ENCODE measurements at regions not wholly inside any gene's neighbourhood (a gene's known extent, or its start where the extent isn't known, plus 50 kb on each side); places are given as distances from the start of the nearest gene placed in this dataset.

DNA sequence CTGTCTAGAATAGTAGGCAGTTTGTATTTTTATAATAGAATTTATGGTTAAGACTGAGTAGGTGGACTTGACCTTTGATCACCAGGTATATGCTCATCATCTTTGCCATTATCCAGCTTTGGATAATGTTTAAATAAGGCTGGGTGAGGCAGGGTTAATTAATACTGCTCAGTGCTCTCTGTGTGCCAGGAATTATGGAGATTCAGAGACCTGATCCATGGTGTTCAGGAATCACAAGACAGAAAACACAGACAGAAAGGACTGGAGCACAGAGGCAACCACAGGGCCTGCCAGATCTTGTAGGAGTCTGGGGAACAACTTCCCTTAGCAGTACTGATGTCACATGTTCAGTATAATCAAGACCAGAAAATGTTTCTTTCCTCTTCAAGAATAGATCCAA lies 186.3 kb upstream of the ADCY2 start:
- intact Hi-C loops (cut with micrococcal nuclease) (no loop called here), dilution Hi-C loops (cut with HindIII; ENCODE audit: low sequenced_read_pairs, unreplicated experiment) (no loop called here), in situ Hi-C loops (cut with MboI; ENCODE audit: low sequenced_read_pairs) (no loop called here)
- Histone ChIP-seq H2BK5ac (ENCODE audit: low read depth, low read length, poor library complexity, severe bottlenecking) (no peak overlapping the region), H4K8ac (ENCODE audit: low read depth in 2 of 2, low read length in 2 of 2) (no peak overlapping the region), H3K9me3 (ENCODE audit: control insufficient read depth, insufficient read depth, low read length) (peaks cover 31% of the 10 kb centered on the region), H3K14ac (replicated peaks; ENCODE audit: low read depth, low read length) (no peak overlapping the region), H3K9ac (ENCODE audit: low read depth, low read length) (no peak overlapping the region), H2BK120ac (ENCODE audit: low read depth, low read length) (no peak overlapping the region), H3K79me1 (ENCODE audit: low read depth in 1 of 2, low read length in 2 of 2) (no peaks in the 10 kb centered on the region), H3K27me3 (ENCODE audit: control insufficient read depth, insufficient read depth, low read length) (no peaks in the 10 kb centered on the region), H3K27ac (ENCODE audit: insufficient read depth, low read length) (no peak overlapping the region), H3K36me3 (ENCODE audit: control insufficient read depth, insufficient read depth, low read length) (no peaks in the 10 kb centered on the region), H3K4me2 (ENCODE audit: low read depth, low read length) (no peak overlapping the region), H3K9me1 (ENCODE audit: insufficient read depth, low read length) (no peaks in the 10 kb centered on the region), H3K4me1 (ENCODE audit: control insufficient read depth, insufficient read depth, low read length) (no peaks in the 10 kb centered on the region), H3K4ac (ENCODE audit: low read depth, low read length) (no peak overlapping the region), H3K23ac (ENCODE audit: low read depth, low read length) (no peak overlapping the region), H3K56ac (ENCODE audit: extremely low read depth, insufficient read depth, low read length) (no peak overlapping the region), H2BK15ac (ENCODE audit: low read depth, low read length) (no peak overlapping the region), H2AK5ac (ENCODE audit: low read depth, low read length) (no peak overlapping the region), H4K20me1 (ENCODE audit: insufficient read depth, low read length) (no peaks in the 10 kb centered on the region), H2BK20ac (ENCODE audit: low read depth, low read length) (no peak overlapping the region), H2AK9ac (replicated peaks; ENCODE audit: low read depth, low read length, poor library complexity) (no peak overlapping the region), H3K18ac (ENCODE audit: low read depth, low read length) (no peak overlapping the region), H4K5ac (ENCODE audit: low read depth, low read length) (no peak overlapping the region), H2AFZ (replicated peaks; ENCODE audit: low read length, poor library complexity) (no peak overlapping the region), H3K4me3 (ENCODE audit: insufficient read depth, low read depth, low read length) (no peak overlapping the region), H4K91ac (ENCODE audit: insufficient read depth, low read depth, low read length) (no peak overlapping the region)
- TF ChIP-seq RFX5 (IDR thresholded peaks at IDR 0.05; ENCODE audit: low read depth, low read length) (no peak), POLR2A (IDR thresholded peaks at IDR 0.05; ENCODE audit: low read depth, low read length) (no peak), BHLHE40 (IDR thresholded peaks at IDR 0.05; ENCODE audit: low read depth, low read length) (no peak), NFE2L2 (IDR thresholded peaks at IDR 0.05; ENCODE audit: low read depth, low read length) (no peak), CHD1 (IDR thresholded peaks at IDR 0.05; ENCODE audit: low read depth, low read length) (no peak)
- TF ChIP-seq, protein P1, sequence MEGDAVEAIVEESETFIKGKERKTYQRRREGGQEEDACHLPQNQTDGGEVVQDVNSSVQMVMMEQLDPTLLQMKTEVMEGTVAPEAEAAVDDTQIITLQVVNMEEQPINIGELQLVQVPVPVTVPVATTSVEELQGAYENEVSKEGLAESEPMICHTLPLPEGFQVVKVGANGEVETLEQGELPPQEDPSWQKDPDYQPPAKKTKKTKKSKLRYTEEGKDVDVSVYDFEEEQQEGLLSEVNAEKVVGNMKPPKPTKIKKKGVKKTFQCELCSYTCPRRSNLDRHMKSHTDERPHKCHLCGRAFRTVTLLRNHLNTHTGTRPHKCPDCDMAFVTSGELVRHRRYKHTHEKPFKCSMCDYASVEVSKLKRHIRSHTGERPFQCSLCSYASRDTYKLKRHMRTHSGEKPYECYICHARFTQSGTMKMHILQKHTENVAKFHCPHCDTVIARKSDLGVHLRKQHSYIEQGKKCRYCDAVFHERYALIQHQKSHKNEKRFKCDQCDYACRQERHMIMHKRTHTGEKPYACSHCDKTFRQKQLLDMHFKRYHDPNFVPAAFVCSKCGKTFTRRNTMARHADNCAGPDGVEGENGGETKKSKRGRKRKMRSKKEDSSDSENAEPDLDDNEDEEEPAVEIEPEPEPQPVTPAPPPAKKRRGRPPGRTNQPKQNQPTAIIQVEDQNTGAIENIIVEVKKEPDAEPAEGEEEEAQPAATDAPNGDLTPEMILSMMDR (conservative IDR thresholded peaks at IDR 0.05; ENCODE audit: low read depth, low read length), result no peak
- DNase-seq (no peak), ATAC-seq (ENCODE audit: low read depth) (no peak)
- BruUV-seq (replicated peaks), result no TSS peak
- CTCF ChIA-PET, result no interaction called here
- POLR2A ChIA-PET (ENCODE audit: unreplicated experiment), result no interaction called here

All from IMR-90 (cell line).